NCI-H2171 (cell line): ENCODE measurements at regions not wholly inside any gene's neighbourhood (a gene's known extent, or its start where the extent isn't known, plus 50 kb on each side); places are given as distances from the start of the nearest gene placed in this dataset.

ENCODE experiments used
- DNase-seq: peaks from one replicate; lab custom pipeline; 2025; lab: John Stamatoyannopoulos, UW

GRCh38 chr3:18036450-18036815 is 294.0 kb upstream of the TBC1D5 start:
- DNase-seq, result no peak

- DNase-seq, result no peak
Observed at GRCh38 chr3:18035641-18036449, 293.4 kb upstream of the TBC1D5 start.

GRCh38 chr3:18033581-18034108 is 291.2 kb upstream of the TBC1D5 start:
- DNase-seq, result no peak

- DNase-seq, result no peak
Observed at GRCh38 chr3:18030371-18030870, 288.0 kb upstream of the TBC1D5 start.

- no peak for DNase-seq
Observed at GRCh38 chr3:18027161-18027939, 284.9 kb upstream of the TBC1D5 start.

GRCh38 chr3:18024715-18025114 is 282.3 kb upstream of the TBC1D5 start:
- DNase-seq, result no peak

- no peak for DNase-seq
Observed at GRCh38 chr3:18019161-18019495, 276.7 kb upstream of the TBC1D5 start.

- DNase-seq, result no peak
Observed at GRCh38 chr3:18018491-18019160, 276.2 kb upstream of the TBC1D5 start.

- DNase-seq, result no peak
Observed at GRCh38 chr3:18016366-18016765, 273.9 kb upstream of the TBC1D5 start.

GRCh38 chr3:18012933-18013332 is 270.5 kb upstream of the TBC1D5 start:
- DNase-seq, result no peak

- no peak for DNase-seq
Observed at GRCh38 chr3:18012436-18012835, 270.0 kb upstream of the TBC1D5 start.

GRCh38 chr3:18011387-18011786 is 269.0 kb upstream of the TBC1D5 start:
- no peak for DNase-seq

- no peak for DNase-seq
Observed at GRCh38 chr3:18010001-18010400, 267.6 kb upstream of the TBC1D5 start.

GRCh38 chr3:18008706-18009368 is 266.4 kb upstream of the TBC1D5 start:
- DNase-seq, result no peak

GRCh38 chr3:18007980-18008379 is 265.5 kb upstream of the TBC1D5 start:
- no peak for DNase-seq

- no peak for DNase-seq
Observed at GRCh38 chr3:17995769-17996168, 253.3 kb upstream of the TBC1D5 start.

- no peak for DNase-seq
Observed at GRCh38 chr3:17994167-17994566, 251.7 kb upstream of the TBC1D5 start.

GRCh38 chr3:17990390-17990789 is 248.0 kb upstream of the TBC1D5 start:
- DNase-seq, result no peak

- no peak for DNase-seq
Observed at GRCh38 chr3:17986348-17986816, 244.0 kb upstream of the TBC1D5 start.

- no peak for DNase-seq
Observed at GRCh38 chr3:17985658-17986347, 243.4 kb upstream of the TBC1D5 start.

GRCh38 chr3:17983106-17983505 is 240.7 kb upstream of the TBC1D5 start:
- DNase-seq, result no peak
